GM12892 (cell line): ENCODE measurements at regions not wholly inside any gene's neighbourhood (a gene's known extent, or its start where the extent isn't known, plus 50 kb on each side); places are given as distances from the start of the nearest gene placed in this dataset.

Source experiments
- POLR2A ChIP-seq: IDR thresholded peaks from 2 replicates; pipeline ENCODE4 v1.6.1; 2011; ENCODE audit warnings: low read depth, low read length, control low read depth
- POLR2AphosphoS5 ChIP-seq: IDR thresholded peaks from 2 replicates; pipeline ENCODE4 v1.6.1; 2011; ENCODE audit warnings: low read depth, low read length, control low read depth

- TF ChIP-seq POLR2AphosphoS5 (no peak), POLR2A (no peak)
Measured at GRCh38 chr6:67591910-67592309, 1043.2 kb upstream of the ADGRB3 start.
